GM21786 (cell line): ENCODE measurements at regions not wholly inside any gene's neighbourhood (a gene's known extent, or its start where the extent isn't known, plus 50 kb on each side); places are given as distances from the start of the nearest gene placed in this dataset.
"Not testable (repeated sequence)": the region's sequence is repeated elsewhere in the genome, so short reads cannot be mapped to it uniquely, and the experiment has no call there.

Source experiments
- ATAC-seq: cut with Tn5 transposase; IDR thresholded peaks from one replicate; pipeline ENCODE4 v1.9.1; 2021; ENCODE audit not compliant: unreplicated experiment

- ATAC-seq = no peak
Measured at GRCh38 chr22:19599626-19600243, 75.5 kb upstream of the CLDN5 start.

GRCh38 chr22:19603346-19603745 is 79.1 kb upstream of the CLDN5 start:
- ATAC-seq = not testable (repeated sequence)

GRCh38 chr22:19603767-19604166 is 79.6 kb upstream of the CLDN5 start:
- ATAC-seq = no peak

GRCh38 chr22:19604711-19605268 is 80.6 kb upstream of the CLDN5 start:
- ATAC-seq = no peak

- no peak for ATAC-seq
Measured at GRCh38 chr22:19605508-19606331, 81.5 kb upstream of the CLDN5 start.

GRCh38 chr22:19606332-19607191 is 82.4 kb upstream of the CLDN5 start:
- no peak for ATAC-seq

GRCh38 chr22:19607192-19608002 is 83.2 kb upstream of the CLDN5 start:
- ATAC-seq = no peak

GRCh38 chr22:19608003-19608690 is 83.9 kb upstream of the CLDN5 start:
- no peak for ATAC-seq

- ATAC-seq = not testable (repeated sequence)
Measured at GRCh38 chr22:19609753-19610152, 85.5 kb upstream of the CLDN5 start.

- ATAC-seq = no peak
Measured at GRCh38 chr22:19610518-19611253, 86.5 kb upstream of the CLDN5 start.

- ATAC-seq = no peak
Measured at GRCh38 chr22:19611590-19611989, 87.4 kb upstream of the CLDN5 start.

- ATAC-seq = no peak
Measured at GRCh38 chr22:19612866-19613572, 88.8 kb upstream of the CLDN5 start.

- ATAC-seq = no peak
Measured at GRCh38 chr22:19614536-19614863, 90.3 kb upstream of the CLDN5 start.

- no peak for ATAC-seq
Measured at GRCh38 chr22:19615001-19615461, 90.8 kb upstream of the CLDN5 start.

GRCh38 chr22:19615867-19616581 is 91.8 kb upstream of the CLDN5 start:
- no peak for ATAC-seq

- ATAC-seq = peak; percentile 56
Measured at GRCh38 chr22:19619144-19620009, 94.9 kb upstream of the SEPTIN5 start.
